Upper lobe of right lung (tissue), 1 donor: ENCODE measurements at regions not wholly inside any gene's neighbourhood (a gene's known extent, or its start where the extent isn't known, plus 50 kb on each side); places are given as distances from the start of the nearest gene placed in this dataset.
"Not testable (repeated sequence)": the region's sequence is repeated elsewhere in the genome, so short reads cannot be mapped to it uniquely, and the experiment has no call there.

Source experiments
- ATAC-seq: fragments of 200-7000 bp; cut with Tn5 transposase; one replicate; pipeline ENCODE4 v1.9.1; 2020; ENCODE audit warnings: mild to moderate bottlenecking, moderate library complexity
- DNase-seq: peaks from one replicate; pipeline ENCODE4 v3.0.0-alpha.2; 2020
- H3K27ac ChIP-seq: fragments of 200-600 bp; one replicate; pipeline ENCODE4 v1.8.0; 2022
- H3K27me3 ChIP-seq: fragments of 200-600 bp; one replicate; pipeline ENCODE4 v1.8.0; 2022; ENCODE audit warnings: mild to moderate bottlenecking
- H3K36me3 ChIP-seq: fragments of 200-600 bp; one replicate; pipeline ENCODE4 v1.8.0; 2022
- H3K4me1 ChIP-seq: fragments of 200-600 bp; one replicate; pipeline ENCODE4 v1.8.0; 2022
- H3K4me3 ChIP-seq: fragments of 200-600 bp; one replicate; pipeline ENCODE4 v1.8.0; 2022; ENCODE audit warnings: mild to moderate bottlenecking
- H3K9me3 ChIP-seq: fragments of 200-600 bp; one replicate; pipeline ENCODE4 v1.8.0; 2022
- CTCF ChIP-seq: fragments of 200-600 bp; IDR thresholded peaks from one replicate; pipeline ENCODE4 v1.8.0; 2022; ENCODE audit warnings: antibody characterized with exemption
- intact Hi-C: fragments of 100-400 bp; cut with DNase I; formaldehyde crosslinking; loops from one replicate; pipeline ENCODE4 v1.11.0; 2022
- donor health status: DM: no; HTN: yes; CAD: no; lungs with severe emphysema.

GRCh38 chr11:11208994-11209393, 144.1 kb downstream of the CSNK2A3 start:
- Histone ChIP-seq H3K4me3 (no peak overlapping the region), H3K36me3 (no peaks in the 10 kb centered on the region), H3K27me3 (peaks cover 5% of the 10 kb centered on the region), H3K9me3 (no peaks in the 10 kb centered on the region), H3K27ac (no peak overlapping the region), H3K4me1 (no peaks in the 10 kb centered on the region)
- TF ChIP-seq CTCF, result no peak
- DNase-seq, result no peak
- ATAC-seq, result no peak
- intact Hi-C loops, result no loop called here

- ATAC-seq, result no peak
- Histone ChIP-seq H3K9me3 (peaks cover 8% of the 10 kb centered on the region), H3K36me3 (no peaks in the 10 kb centered on the region), H3K27me3 (peaks cover 5% of the 10 kb centered on the region), H3K4me3 (no peak overlapping the region), H3K27ac (no peak overlapping the region), H3K4me1 (no peaks in the 10 kb centered on the region)
- intact Hi-C loops, result no loop called here
- no peak for TF ChIP-seq CTCF
- no peak for DNase-seq
Measured at GRCh38 chr11:11207428-11207827, 145.6 kb downstream of the CSNK2A3 start.

- no peak overlapping the region for H3K27ac ChIP-seq
- H3K27me3 ChIP-seq, result peaks cover 5% of the 10 kb centered on the region
- intact Hi-C loops, result no loop called here
- peaks cover 8% of the 10 kb centered on the region for H3K9me3 ChIP-seq
- H3K4me3 ChIP-seq, result no peak overlapping the region
- no peak for DNase-seq
- no peak for ATAC-seq
- no peaks in the 10 kb centered on the region for H3K36me3 ChIP-seq
- TF ChIP-seq CTCF, result no peak
- no peaks in the 10 kb centered on the region for H3K4me1 ChIP-seq
Measured at GRCh38 chr11:11206484-11206883, 146.6 kb downstream of the CSNK2A3 start.

- no peaks in the 10 kb centered on the region for H3K4me1 ChIP-seq
- H3K27me3 ChIP-seq, result peaks cover 5% of the 10 kb centered on the region
- no peaks in the 10 kb centered on the region for H3K36me3 ChIP-seq
- H3K27ac ChIP-seq, result no peak overlapping the region
- ATAC-seq, result no peak
- intact Hi-C loops, result no loop called here
- peaks cover 8% of the 10 kb centered on the region for H3K9me3 ChIP-seq
- TF ChIP-seq CTCF, result no peak
- DNase-seq, result no peak
- no peak overlapping the region for H3K4me3 ChIP-seq
Measured at GRCh38 chr11:11202885-11203284, 150.2 kb downstream of the CSNK2A3 start.

GRCh38 chr11:11201302-11201701, 151.7 kb downstream of the CSNK2A3 start:
- H3K9me3 ChIP-seq, H3K4me1 ChIP-seq, H3K27me3 ChIP-seq, DNase-seq, intact Hi-C loops, H3K36me3 ChIP-seq, ATAC-seq, H3K27ac ChIP-seq, H3K4me3 ChIP-seq: not testable (repeated sequence)

GRCh38 chr11:11192541-11192940, 160.5 kb downstream of the CSNK2A3 start:
- no peak overlapping the region for H3K4me3 ChIP-seq
- intact Hi-C loops, result no loop called here

More at GRCh38 chr11:11192541-11192940, 160.5 kb downstream of the CSNK2A3 start:
- Histone ChIP-seq H3K4me1 (no peaks in the 10 kb centered on the region), H3K36me3 (no peaks in the 10 kb centered on the region), H3K27me3 (no peaks in the 10 kb centered on the region), H3K27ac (no peak overlapping the region), H3K9me3 (no peaks in the 10 kb centered on the region)
- DNase-seq (no peak), ATAC-seq (no peak)
- no peak for TF ChIP-seq CTCF
